HCT116 (cell line): ENCODE measurements at regions not wholly inside any gene's neighbourhood (a gene's known extent, or its start where the extent isn't known, plus 50 kb on each side); places are given as distances from the start of the nearest gene placed in this dataset.

ENCODE experiments used
- CEBPB ChIP-seq: IDR thresholded peaks from 2 replicates; pipeline ENCODE4 v1.6.1; 2012; ENCODE audit warnings: low read depth
- EGR1 ChIP-seq: IDR thresholded peaks from 2 replicates; pipeline ENCODE4 v1.6.1; 2012; ENCODE audit warnings: low read depth
- EZH2 ChIP-seq: fragments of 200-600 bp; sonication (generic); IDR thresholded peaks from 2 replicates; pipeline ENCODE4 v1.6.1; 2017; ENCODE audit warnings: antibody characterized with exemption, mixed run types
- EZH2phosphoT487 ChIP-seq: fragments of 200-600 bp; IDR thresholded peaks from 2 replicates; pipeline ENCODE4 v1.6.1; 2018; ENCODE audit warnings: antibody characterized with exemption, borderline replicate concordance
- POLR2A ChIP-seq: IDR thresholded peaks from 2 replicates; pipeline ENCODE4 v1.7.0; 2011; ENCODE audit warnings: borderline replicate concordance; ENCODE audit not compliant: insufficient read depth, insufficient read length; ENCODE audit errors: extremely low read depth
- POLR2AphosphoS5 ChIP-seq: IDR thresholded peaks from 2 replicates; pipeline ENCODE4 v1.6.1; 2011; ENCODE audit warnings: mild to moderate bottlenecking, low read depth, low read length, moderate library complexity
- RAD21 ChIP-seq: IDR thresholded peaks from 2 replicates; pipeline ENCODE4 v1.6.1; 2012; ENCODE audit warnings: low read depth, mild to moderate bottlenecking
- SP1 ChIP-seq: IDR thresholded peaks from 2 replicates; pipeline ENCODE4 v1.6.1; 2012; ENCODE audit warnings: low read depth
- YY1 ChIP-seq: IDR thresholded peaks from 2 replicates; pipeline ENCODE4 v1.6.1; 2011; ENCODE audit warnings: low read length, low read depth, moderate library complexity, mild to moderate bottlenecking; ENCODE audit not compliant: insufficient replicate concordance; ENCODE audit errors: extremely low read depth
- TF ChIP-seq, protein P1 (sequence below), 3 experiments: fragments of 200-600 bp in 1 of 3; sonication (generic) in 1 of 3; IDR thresholded peaks in 2 of 3; conservative IDR thresholded peaks in 1 of 3; 2 replicates each; pipeline ENCODE4 v1.5.1; 2012 to 2017; ENCODE audit warnings: low read depth in 2 of 3, low read length in 2 of 3, antibody characterized with exemption in 1 of 3, borderline replicate concordance in 1 of 3, control low read depth in 1 of 3, mild to moderate bottlenecking in 1 of 3, mixed read lengths in 1 of 3, mixed run types in 1 of 3, moderate library complexity in 1 of 3; ENCODE audit not compliant: insufficient read depth in 1 of 3
- TF ChIP-seq, protein P2 (sequence below): IDR thresholded peaks from 2 replicates; pipeline ENCODE4 v1.6.1; 2012; ENCODE audit warnings: low read depth
- TF ChIP-seq, protein P3 (sequence below): IDR thresholded peaks from 2 replicates; pipeline ENCODE4 v1.6.1; 2012
- TF ChIP-seq, protein P4 (sequence below): IDR thresholded peaks from 2 replicates; pipeline ENCODE4 v1.6.1; 2012

DNA sequence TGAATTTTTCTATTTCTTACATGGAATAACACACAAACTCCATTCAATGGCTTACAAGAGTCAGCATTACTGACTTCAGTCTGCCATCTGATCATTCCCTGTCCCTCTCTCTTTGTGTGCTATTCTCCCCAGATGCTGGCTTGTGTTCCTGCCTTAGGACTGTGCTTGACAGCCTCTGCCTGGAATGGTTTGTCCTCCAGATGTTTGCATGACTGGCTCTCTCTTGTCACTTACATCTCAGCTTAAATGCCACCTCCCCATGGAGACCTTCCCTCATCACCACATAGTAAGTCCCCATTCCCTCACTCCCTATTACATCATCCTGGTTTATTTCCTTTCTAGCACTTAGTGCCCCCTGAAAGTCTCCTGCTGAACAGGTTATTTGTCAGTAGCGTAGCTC, 181.6 kb downstream of the KTN1 start:
- TF ChIP-seq POLR2A (no peak), RAD21 (no peak), EGR1 (no peak), SP1 (no peak), EZH2 (no peak), POLR2AphosphoS5 (no peak), CEBPB (no peak), YY1 (no peak), EZH2phosphoT487 (no peak)
- TF ChIP-seq, protein P1, sequence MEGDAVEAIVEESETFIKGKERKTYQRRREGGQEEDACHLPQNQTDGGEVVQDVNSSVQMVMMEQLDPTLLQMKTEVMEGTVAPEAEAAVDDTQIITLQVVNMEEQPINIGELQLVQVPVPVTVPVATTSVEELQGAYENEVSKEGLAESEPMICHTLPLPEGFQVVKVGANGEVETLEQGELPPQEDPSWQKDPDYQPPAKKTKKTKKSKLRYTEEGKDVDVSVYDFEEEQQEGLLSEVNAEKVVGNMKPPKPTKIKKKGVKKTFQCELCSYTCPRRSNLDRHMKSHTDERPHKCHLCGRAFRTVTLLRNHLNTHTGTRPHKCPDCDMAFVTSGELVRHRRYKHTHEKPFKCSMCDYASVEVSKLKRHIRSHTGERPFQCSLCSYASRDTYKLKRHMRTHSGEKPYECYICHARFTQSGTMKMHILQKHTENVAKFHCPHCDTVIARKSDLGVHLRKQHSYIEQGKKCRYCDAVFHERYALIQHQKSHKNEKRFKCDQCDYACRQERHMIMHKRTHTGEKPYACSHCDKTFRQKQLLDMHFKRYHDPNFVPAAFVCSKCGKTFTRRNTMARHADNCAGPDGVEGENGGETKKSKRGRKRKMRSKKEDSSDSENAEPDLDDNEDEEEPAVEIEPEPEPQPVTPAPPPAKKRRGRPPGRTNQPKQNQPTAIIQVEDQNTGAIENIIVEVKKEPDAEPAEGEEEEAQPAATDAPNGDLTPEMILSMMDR (IDR thresholded peaks at IDR 0.05 in 2 of 3, conservative IDR thresholded peaks at IDR 0.05 in 1 of 3; ENCODE audit: borderline replicate concordance in 1 of 3, insufficient read depth in 1 of 3, low read depth in 2 of 3, low read length in 2 of 3), result no peak
- TF ChIP-seq, protein P2, sequence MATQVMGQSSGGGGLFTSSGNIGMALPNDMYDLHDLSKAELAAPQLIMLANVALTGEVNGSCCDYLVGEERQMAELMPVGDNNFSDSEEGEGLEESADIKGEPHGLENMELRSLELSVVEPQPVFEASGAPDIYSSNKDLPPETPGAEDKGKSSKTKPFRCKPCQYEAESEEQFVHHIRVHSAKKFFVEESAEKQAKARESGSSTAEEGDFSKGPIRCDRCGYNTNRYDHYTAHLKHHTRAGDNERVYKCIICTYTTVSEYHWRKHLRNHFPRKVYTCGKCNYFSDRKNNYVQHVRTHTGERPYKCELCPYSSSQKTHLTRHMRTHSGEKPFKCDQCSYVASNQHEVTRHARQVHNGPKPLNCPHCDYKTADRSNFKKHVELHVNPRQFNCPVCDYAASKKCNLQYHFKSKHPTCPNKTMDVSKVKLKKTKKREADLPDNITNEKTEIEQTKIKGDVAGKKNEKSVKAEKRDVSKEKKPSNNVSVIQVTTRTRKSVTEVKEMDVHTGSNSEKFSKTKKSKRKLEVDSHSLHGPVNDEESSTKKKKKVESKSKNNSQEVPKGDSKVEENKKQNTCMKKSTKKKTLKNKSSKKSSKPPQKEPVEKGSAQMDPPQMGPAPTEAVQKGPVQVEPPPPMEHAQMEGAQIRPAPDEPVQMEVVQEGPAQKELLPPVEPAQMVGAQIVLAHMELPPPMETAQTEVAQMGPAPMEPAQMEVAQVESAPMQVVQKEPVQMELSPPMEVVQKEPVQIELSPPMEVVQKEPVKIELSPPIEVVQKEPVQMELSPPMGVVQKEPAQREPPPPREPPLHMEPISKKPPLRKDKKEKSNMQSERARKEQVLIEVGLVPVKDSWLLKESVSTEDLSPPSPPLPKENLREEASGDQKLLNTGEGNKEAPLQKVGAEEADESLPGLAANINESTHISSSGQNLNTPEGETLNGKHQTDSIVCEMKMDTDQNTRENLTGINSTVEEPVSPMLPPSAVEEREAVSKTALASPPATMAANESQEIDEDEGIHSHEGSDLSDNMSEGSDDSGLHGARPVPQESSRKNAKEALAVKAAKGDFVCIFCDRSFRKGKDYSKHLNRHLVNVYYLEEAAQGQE, result no peak
- TF ChIP-seq, protein P3, sequence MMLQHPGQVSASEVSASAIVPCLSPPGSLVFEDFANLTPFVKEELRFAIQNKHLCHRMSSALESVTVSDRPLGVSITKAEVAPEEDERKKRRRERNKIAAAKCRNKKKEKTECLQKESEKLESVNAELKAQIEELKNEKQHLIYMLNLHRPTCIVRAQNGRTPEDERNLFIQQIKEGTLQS, result no peak
- TF ChIP-seq, protein P4, sequence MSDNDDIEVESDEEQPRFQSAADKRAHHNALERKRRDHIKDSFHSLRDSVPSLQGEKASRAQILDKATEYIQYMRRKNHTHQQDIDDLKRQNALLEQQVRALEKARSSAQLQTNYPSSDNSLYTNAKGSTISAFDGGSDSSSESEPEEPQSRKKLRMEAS, result no peak
